OCI-LY7 (cell line): ENCODE measurements at regions not wholly inside any gene's neighbourhood (a gene's known extent, or its start where the extent isn't known, plus 50 kb on each side); places are given as distances from the start of the nearest gene placed in this dataset.

Experiments
- BruUV-seq: library from RNA; stranded (reverse); fragments of 400-500 nt; replicated peaks from 2 replicates; lab custom pipeline; 2021; lab: Mats Ljungman, UMichigan
- CTCF ChIA-PET: fragments of 300-600 bp; sonication (Branson Sonifier 250); formaldehyde crosslinking; loops from one replicate; lab custom pipeline; 2022; ENCODE audit warnings: antibody characterized with exemption; ENCODE audit not compliant: unreplicated experiment; lab: Charles Lee
- POLR2A ChIA-PET: fragments of 300-600 bp; sonication (Branson Sonifier 250); formaldehyde crosslinking; loops from one replicate; lab custom pipeline; 2022; ENCODE audit warnings: antibody characterized with exemption; lab: Charles Lee
- DNase-seq: peaks from one replicate; pipeline ENCODE4 v3.0.0-alpha.2; 2015; ENCODE audit warnings: low spot score
- H2AFZ ChIP-seq: fragments of 200-600 bp; sonication (generic), shearing (Covaris generic); 2 replicates; pipeline ENCODE4 v1.6.1; 2014; ENCODE audit warnings: mild to moderate bottlenecking, antibody characterized with exemption, low read length, moderate library complexity
- H3K27ac ChIP-seq: fragments of 200-600 bp; sonication (generic); 2 replicates; pipeline ENCODE4 v1.5.1; 2014; ENCODE audit warnings: mixed run types, low read depth, mild to moderate bottlenecking, moderate library complexity, low read length, inconsistent platforms; ENCODE audit not compliant: poor library complexity, severe bottlenecking
- H3K36me3 ChIP-seq: fragments of 200-600 bp; sonication (generic); 2 replicates; pipeline ENCODE4 v1.6.1; 2014; ENCODE audit warnings: mild to moderate bottlenecking, antibody characterized with exemption, low read length, moderate library complexity, mixed read lengths; ENCODE audit not compliant: insufficient read depth
- H3K4me1 ChIP-seq: fragments of 200-600 bp; sonication (generic); 2 replicates; pipeline ENCODE4 v1.5.1; 2014; ENCODE audit warnings: mild to moderate bottlenecking, low read length; ENCODE audit not compliant: insufficient read depth, poor library complexity, severe bottlenecking
- H3K4me2 ChIP-seq: fragments of 200-600 bp; sonication (generic); 2 replicates; pipeline ENCODE4 v1.6.1; 2014; ENCODE audit warnings: mild to moderate bottlenecking, low read length
- H3K4me3 ChIP-seq: fragments of 200-600 bp; sonication (generic); 2 replicates; pipeline ENCODE4 v1.5.1; 2014; ENCODE audit warnings: mild to moderate bottlenecking, low read depth, low read length; ENCODE audit not compliant: poor library complexity, severe bottlenecking
- H3K79me2 ChIP-seq: fragments of 200-600 bp; sonication (generic); 2 replicates; pipeline ENCODE4 v1.6.1; 2016; ENCODE audit warnings: low read depth, mild to moderate bottlenecking, low read length, moderate library complexity, mixed read lengths; ENCODE audit not compliant: insufficient read depth
- H3K9me2 ChIP-seq: fragments of 200-600 bp; sonication (generic); 2 replicates; pipeline ENCODE4 v1.6.1; 2016; ENCODE audit warnings: mild to moderate bottlenecking, low read length, mixed read lengths; ENCODE audit not compliant: insufficient read depth
- H3K9me3 ChIP-seq: fragments of 200-600 bp; sonication (generic); 2 replicates; pipeline ENCODE4 v1.6.1; 2014; ENCODE audit warnings: mild to moderate bottlenecking, mixed run types, low read length, mixed read lengths
- H4K20me1 ChIP-seq: fragments of 200-600 bp; sonication (generic); 2 replicates; pipeline ENCODE4 v1.6.1; 2014; ENCODE audit warnings: mild to moderate bottlenecking, antibody characterized with exemption, low read length, moderate library complexity, mixed read lengths; ENCODE audit not compliant: insufficient read depth
- CTCF ChIP-seq: fragments of 200-600 bp; sonication (generic); conservative IDR thresholded peaks from 2 replicates; pipeline ENCODE4 v1.5.1; 2014; ENCODE audit warnings: mild to moderate bottlenecking, antibody characterized with exemption, low read length, moderate library complexity, mixed read lengths
- EZH2phosphoT487 ChIP-seq: fragments of 200-600 bp; sonication (generic); IDR thresholded peaks from 2 replicates; pipeline ENCODE4 v1.6.1; 2018; ENCODE audit warnings: low read depth, borderline replicate concordance, mild to moderate bottlenecking, mixed run types, antibody characterized with exemption, low read length, moderate library complexity, mixed read lengths
- intact Hi-C: fragments of 100-400 bp; cut with micrococcal nuclease; formaldehyde crosslinking; loops from one replicate; pipeline ENCODE4 v1.10.0; 2022; ENCODE audit not compliant: unreplicated experiment

- intact Hi-C loops: no loop called here
Measured at GRCh38 chr17:13413001-13413400, 188.7 kb downstream of the HS3ST3A1 start.

GRCh38 chr17:13410874-13411273, 190.9 kb downstream of the HS3ST3A1 start:
- H3K27ac ChIP-seq: no peak overlapping the region
- no peaks in the 10 kb centered on the region for H3K36me3 ChIP-seq
- CTCF ChIA-PET: no interaction called here
- intact Hi-C loops: no loop called here
- no peak overlapping the region for H2AFZ ChIP-seq
- BruUV-seq: no TSS peak
- no peak for DNase-seq
- H4K20me1 ChIP-seq: no peaks in the 10 kb centered on the region
- POLR2A ChIA-PET: interaction anchor here (0.6 kb wide), 1 partner anchor 270 kb away, joined by 3 read pairs; no protein-coding TSS in a partner anchor
- no peak for TF ChIP-seq EZH2phosphoT487
- no peak for TF ChIP-seq CTCF
- H3K4me3 ChIP-seq: no peak overlapping the region
- H3K9me2 ChIP-seq: no peaks in the 10 kb centered on the region
- no peaks in the 10 kb centered on the region for H3K4me1 ChIP-seq
- H3K79me2 ChIP-seq: no peaks in the 10 kb centered on the region
- H3K4me2 ChIP-seq: no peak overlapping the region
- H3K9me3 ChIP-seq: no peaks in the 10 kb centered on the region

More at GRCh38 chr17:13413001-13413400, 188.7 kb downstream of the HS3ST3A1 start:
- no peak for DNase-seq
- BruUV-seq: no TSS peak
- Histone ChIP-seq H3K9me2 (no peaks in the 10 kb centered on the region), H3K9me3 (no peaks in the 10 kb centered on the region), H2AFZ (no peak overlapping the region), H3K36me3 (no peaks in the 10 kb centered on the region), H3K4me3 (no peak overlapping the region), H3K27ac (no peak overlapping the region), H3K4me1 (no peaks in the 10 kb centered on the region), H3K4me2 (no peak overlapping the region), H3K79me2 (no peaks in the 10 kb centered on the region), H4K20me1 (no peaks in the 10 kb centered on the region)
- TF ChIP-seq EZH2phosphoT487 (no peak), CTCF (no peak)
- CTCF ChIA-PET: no interaction called here
- POLR2A ChIA-PET: no interaction called here

GRCh38 chr17:13410214-13410613, 191.5 kb downstream of the HS3ST3A1 start:
- H3K79me2 ChIP-seq: no peaks in the 10 kb centered on the region
- TF ChIP-seq CTCF (no peak), EZH2phosphoT487 (no peak)
- POLR2A ChIA-PET: no interaction called here

More at GRCh38 chr17:13410214-13410613, 191.5 kb downstream of the HS3ST3A1 start:
- H3K4me1 ChIP-seq: no peaks in the 10 kb centered on the region
- no peaks in the 10 kb centered on the region for H3K9me2 ChIP-seq
- no peaks in the 10 kb centered on the region for H3K9me3 ChIP-seq
- no peak for DNase-seq
- no peaks in the 10 kb centered on the region for H4K20me1 ChIP-seq
- CTCF ChIA-PET: no interaction called here
- no peak overlapping the region for H3K27ac ChIP-seq
- BruUV-seq: no TSS peak
- H3K4me2 ChIP-seq: no peak overlapping the region
- H3K4me3 ChIP-seq: no peak overlapping the region
- intact Hi-C loops: no loop called here
- no peak overlapping the region for H2AFZ ChIP-seq
- H3K36me3 ChIP-seq: no peaks in the 10 kb centered on the region
